GM12878 (cell line): ENCODE measurements at regions not wholly inside any gene's neighbourhood (a gene's known extent, or its start where the extent isn't known, plus 50 kb on each side); places are given as distances from the start of the nearest gene placed in this dataset.
"Not testable (repeated sequence)": the region's sequence is repeated elsewhere in the genome, so short reads cannot be mapped to it uniquely, and the experiment has no call there.

Experiments
- ATAC-seq: fragments of 200-7000 bp; cut with Tn5 transposase; 3 replicates; pipeline ENCODE4 v1.9.1; 2020; ENCODE audit warnings: mild to moderate bottlenecking, moderate library complexity
- BruUV-seq: library from RNA; stranded (reverse); fragments of 400-500 nt; replicated peaks from 2 replicates; lab custom pipeline; 2021; lab: Mats Ljungman, UMichigan
- CTCF ChIA-PET: fragments of 300-600 bp; sonication (Branson Sonifier 250); formaldehyde crosslinking; extraction: SDS; loops from one replicate; lab custom pipeline; 2021; ENCODE audit warnings: inconsistent platforms; lab: Yijun Ruan, JAX
- POLR2A ChIA-PET: fragments of 350-600 bp; formaldehyde crosslinking; extraction: SDS; loops from one replicate; lab custom pipeline; 2021; ENCODE audit warnings: inconsistent platforms; lab: Charles Lee
- RAD21 ChIA-PET: fragments of 300-600 bp; sonication (Branson Sonifier 250); formaldehyde crosslinking; loops from one replicate; lab custom pipeline; 2023; ENCODE audit warnings: antibody characterized with exemption; ENCODE audit not compliant: unreplicated experiment; lab: Charles Lee
- SMC1A ChIA-PET: fragments of 300-600 bp; sonication (Branson Sonifier 250); formaldehyde crosslinking; loops from one replicate; lab custom pipeline; 2023; ENCODE audit not compliant: unreplicated experiment, uncharacterized antibody; lab: Charles Lee
- DNase-seq: peaks from one replicate; pipeline ENCODE4 v3.0.0-alpha.2; 2011; ENCODE audit warnings: low read depth, low spot score
- FAIRE-seq: peaks from 3 replicates; lab custom pipeline; 2011; peaks lifted over from hg19 to GRCh38; lab: Jason Lieb, UNC
- H2AFZ ChIP-seq: 2 replicates; pipeline ENCODE4 v1.6.0; 2011; ENCODE audit warnings: low read depth, low read length, control low read depth; ENCODE audit not compliant: control insufficient read depth
- H3K27ac ChIP-seq: 2 replicates; pipeline ENCODE4 v1.5.1; 2011; ENCODE audit warnings: control low read depth; ENCODE audit not compliant: control insufficient read depth, insufficient read depth
- H3K27me3 ChIP-seq, 2 experiments: replicated peaks in 1 of 2; 2 replicates each; pipeline versions ENCODE4 v1.6.0 to v1.6.1; 2011; ENCODE audit warnings: low read length in 1 of 2; ENCODE audit not compliant: control insufficient read depth in 2 of 2, insufficient read depth in 2 of 2
- H3K36me3 ChIP-seq, 2 experiments: 2 replicates each; pipeline ENCODE4 v1.5.1; 2011; ENCODE audit warnings: low read length in 1 of 2; ENCODE audit not compliant: control insufficient read depth in 2 of 2, insufficient read depth in 2 of 2
- H3K4me1 ChIP-seq: 2 replicates; pipeline ENCODE4 v1.6.1; 2011; ENCODE audit warnings: mild to moderate bottlenecking, low read length, moderate library complexity, mixed read lengths; ENCODE audit not compliant: control insufficient read depth, insufficient read depth
- H3K4me2 ChIP-seq: 2 replicates; pipeline ENCODE4 v1.6.0; 2011; ENCODE audit warnings: control low read depth; ENCODE audit not compliant: control insufficient read depth, insufficient read depth
- H3K4me3 ChIP-seq: fragments of 200-600 bp; sonication (generic); 2 replicates; pipeline ENCODE4 v1.5.1; 2016
- H3K79me2 ChIP-seq: 2 replicates; pipeline ENCODE4 v1.6.0; 2011; ENCODE audit warnings: low read length; ENCODE audit not compliant: control insufficient read depth, insufficient read depth
- H3K9ac ChIP-seq: 2 replicates; pipeline ENCODE4 v1.8.0; 2011; ENCODE audit warnings: low read length, control low read depth, mixed read lengths; ENCODE audit not compliant: control insufficient read depth, insufficient read depth
- H3K9me3 ChIP-seq: replicated peaks from 3 replicates; pipeline ENCODE4 v1.5.1; 2011; ENCODE audit warnings: mild to moderate bottlenecking, low read length; ENCODE audit not compliant: control insufficient read depth, insufficient read depth
- H4K20me1 ChIP-seq: 2 replicates; pipeline ENCODE4 v1.6.0; 2011; ENCODE audit not compliant: control insufficient read depth, insufficient read depth
- ZSCAN29 ChIP-seq: fragments of 450-650 bp; IDR thresholded peaks from 2 replicates; pipeline ENCODE4 v1.6.1; 2017; ENCODE audit warnings: mild to moderate bottlenecking, moderate library complexity
- WGBS: methylation state at CpG from one replicate; pipeline ENCODE4 v1.1.6; 2016; ENCODE audit warnings: low lambda C conversion rate; ENCODE audit not compliant: insufficient replicate concordance, insufficient coverage; ENCODE audit errors: missing lambda C conversion rate; 5-methylcytosine and 5-hydroxymethylcytosine counted together
- in situ Hi-C: fragments of 300-500 bp; cut with MboI; formaldehyde crosslinking; loops from 9 replicates; pipeline ENCODE4 v1.14.3; 2018; ENCODE audit warnings: mixed read lengths
- intact Hi-C: fragments of 100-400 bp; cut with micrococcal nuclease; formaldehyde crosslinking; loops from one replicate; pipeline ENCODE4 v1.14.2; 2022; ENCODE audit not compliant: unreplicated experiment
- TF ChIP-seq, protein P1 (sequence below): fragments of 450-650 bp; IDR thresholded peaks from 2 replicates; pipeline ENCODE4 v1.6.1; 2017; ENCODE audit warnings: mild to moderate bottlenecking, moderate library complexity
- TF ChIP-seq, protein P2 (sequence below): IDR thresholded peaks from 2 replicates; pipeline ENCODE4 v1.6.1; 2012; ENCODE audit warnings: low read depth, low read length, improper control_type of control experiment

DNA sequence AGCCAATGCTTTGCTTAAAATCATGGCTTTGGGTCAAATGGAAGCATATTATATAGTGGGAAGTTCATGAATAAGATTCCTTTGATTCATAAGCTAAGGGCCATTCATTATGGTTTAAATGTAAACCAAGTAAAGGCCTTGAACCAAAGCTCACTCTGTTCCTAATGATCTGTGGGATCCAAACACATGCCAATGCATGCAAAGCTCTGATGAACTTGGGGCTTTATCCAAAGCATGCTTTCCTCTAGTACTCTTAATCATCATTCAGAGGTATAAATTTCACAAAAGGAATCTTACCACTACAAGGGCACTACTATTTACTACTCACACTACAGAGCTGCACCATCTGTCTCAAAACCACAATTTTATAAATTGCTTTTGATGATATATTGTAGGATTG, 102.8 kb upstream of the RBMS1 start:
- no peaks in the 10 kb centered on the region for H3K36me3 ChIP-seq
- ChIA-PET POLR2A (no interaction called here), SMC1A (interaction anchor here (0.6 kb wide), 1 partner anchor 667 kb away, joined by 4 read pairs; no protein-coding TSS in a partner anchor), CTCF (no interaction called here), RAD21 (no interaction called here)
- H3K27ac ChIP-seq, result no peak overlapping the region
- in situ Hi-C loops, result no loop called here
- DNase-seq (no peak), FAIRE-seq (no peak), ATAC-seq (no peak)
- no peaks in the 10 kb centered on the region for H3K9me3 ChIP-seq
- intact Hi-C loops, result no loop called here
- no peak overlapping the region for H3K4me3 ChIP-seq
- no peak overlapping the region for H2AFZ ChIP-seq
- TF ChIP-seq ZSCAN29, result no peak
- TF ChIP-seq, protein P1, sequence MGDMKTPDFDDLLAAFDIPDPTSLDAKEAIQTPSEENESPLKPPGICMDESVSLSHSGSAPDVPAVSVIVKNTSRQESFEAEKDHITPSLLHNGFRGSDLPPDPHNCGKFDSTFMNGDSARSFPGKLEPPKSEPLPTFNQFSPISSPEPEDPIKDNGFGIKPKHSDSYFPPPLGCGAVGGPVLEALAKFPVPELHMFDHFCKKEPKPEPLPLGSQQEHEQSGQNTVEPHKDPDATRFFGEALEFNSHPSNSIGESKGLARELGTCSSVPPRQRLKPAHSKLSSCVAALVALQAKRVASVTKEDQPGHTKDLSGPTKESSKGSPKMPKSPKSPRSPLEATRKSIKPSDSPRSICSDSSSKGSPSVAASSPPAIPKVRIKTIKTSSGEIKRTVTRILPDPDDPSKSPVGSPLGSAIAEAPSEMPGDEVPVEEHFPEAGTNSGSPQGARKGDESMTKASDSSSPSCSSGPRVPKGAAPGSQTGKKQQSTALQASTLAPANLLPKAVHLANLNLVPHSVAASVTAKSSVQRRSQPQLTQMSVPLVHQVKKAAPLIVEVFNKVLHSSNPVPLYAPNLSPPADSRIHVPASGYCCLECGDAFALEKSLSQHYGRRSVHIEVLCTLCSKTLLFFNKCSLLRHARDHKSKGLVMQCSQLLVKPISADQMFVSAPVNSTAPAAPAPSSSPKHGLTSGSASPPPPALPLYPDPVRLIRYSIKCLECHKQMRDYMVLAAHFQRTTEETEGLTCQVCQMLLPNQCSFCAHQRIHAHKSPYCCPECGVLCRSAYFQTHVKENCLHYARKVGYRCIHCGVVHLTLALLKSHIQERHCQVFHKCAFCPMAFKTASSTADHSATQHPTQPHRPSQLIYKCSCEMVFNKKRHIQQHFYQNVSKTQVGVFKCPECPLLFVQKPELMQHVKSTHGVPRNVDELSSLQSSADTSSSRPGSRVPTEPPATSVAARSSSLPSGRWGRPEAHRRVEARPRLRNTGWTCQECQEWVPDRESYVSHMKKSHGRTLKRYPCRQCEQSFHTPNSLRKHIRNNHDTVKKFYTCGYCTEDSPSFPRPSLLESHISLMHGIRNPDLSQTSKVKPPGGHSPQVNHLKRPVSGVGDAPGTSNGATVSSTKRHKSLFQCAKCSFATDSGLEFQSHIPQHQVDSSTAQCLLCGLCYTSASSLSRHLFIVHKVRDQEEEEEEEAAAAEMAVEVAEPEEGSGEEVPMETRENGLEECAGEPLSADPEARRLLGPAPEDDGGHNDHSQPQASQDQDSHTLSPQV, result no peak
- TF ChIP-seq, protein P2, sequence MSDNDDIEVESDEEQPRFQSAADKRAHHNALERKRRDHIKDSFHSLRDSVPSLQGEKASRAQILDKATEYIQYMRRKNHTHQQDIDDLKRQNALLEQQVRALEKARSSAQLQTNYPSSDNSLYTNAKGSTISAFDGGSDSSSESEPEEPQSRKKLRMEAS, result no peak
- H3K4me1 ChIP-seq, result no peaks in the 10 kb centered on the region
- no peak overlapping the region for H3K9ac ChIP-seq
- H4K20me1 ChIP-seq, result no peaks in the 10 kb centered on the region
- H3K4me2 ChIP-seq, result no peak overlapping the region
- no TSS peak for BruUV-seq
- H3K27me3 ChIP-seq, result no peaks in the 10 kb centered on the region
- H3K79me2 ChIP-seq, result no peaks in the 10 kb centered on the region

DNA sequence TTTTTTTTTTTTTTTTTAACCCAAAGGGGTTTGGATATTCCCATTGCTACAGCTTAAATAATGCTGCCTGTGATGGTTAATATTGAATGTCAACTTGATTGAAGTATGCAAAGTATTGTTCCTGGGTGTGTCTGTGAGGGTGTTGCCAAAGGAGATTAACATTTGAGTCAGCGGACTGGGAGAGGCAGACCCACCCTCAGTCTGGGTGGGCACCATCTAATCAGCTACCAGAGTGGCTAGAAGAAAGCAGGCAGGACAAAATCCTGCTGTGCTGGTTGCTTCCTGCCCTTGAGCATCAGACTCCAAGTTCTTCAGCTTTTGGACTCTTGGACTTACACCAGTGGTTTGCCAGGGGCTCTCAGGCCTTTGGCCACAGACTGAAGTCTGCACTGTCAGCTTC, 106.8 kb upstream of the RBMS1 start:
- BruUV-seq, H3K36me3 ChIP-seq: not testable (repeated sequence)

More for the DNA sequence above, 106.8 kb upstream of the RBMS1 start:
- H3K9me3 ChIP-seq, in situ Hi-C loops, DNase-seq, H3K79me2 ChIP-seq, H3K4me2 ChIP-seq, H3K27me3 ChIP-seq, POLR2A ChIA-PET, RAD21 ChIA-PET, H3K4me3 ChIP-seq, H3K4me1 ChIP-seq, H3K27ac ChIP-seq, CTCF ChIA-PET, H3K9ac ChIP-seq, ATAC-seq, FAIRE-seq, H2AFZ ChIP-seq, H4K20me1 ChIP-seq, intact Hi-C loops: not testable (repeated sequence)
- SMC1A ChIA-PET, result interaction anchor here (1.3 kb wide), 1 partner anchor 12 kb away, joined by 3 read pairs; no protein-coding TSS in a partner anchor
- no CpG with 5 or more reads among the region's 1 CpG for WGBS
